Activated CD8-positive, alpha-beta T cell treated with anti-CD3 and anti-CD28 coated beads, Interleukin-2, amount 10 ng/mL, durations not matched to agents 7 days and 5 days (primary cell): ENCODE measurements at regions not wholly inside any gene's neighbourhood (a gene's known extent, or its start where the extent isn't known, plus 50 kb on each side); places are given as distances from the start of the nearest gene placed in this dataset.

Source experiments
- ATAC-seq: fragments of 150-1000 bp; cut with Tn5 transposase; one replicate; pipeline ENCODE4 v1.10.0; 2021; ENCODE audit warnings: moderate library complexity
- CTCF ChIA-PET: fragments of 350-600 bp; sonication (Branson Sonifier 250); formaldehyde crosslinking; loops from one replicate; lab custom pipeline; 2021; ENCODE audit warnings: antibody characterized with exemption; lab: Charles Lee
- POLR2A ChIA-PET: fragments of 350-600 bp; sonication (Branson Sonifier 250); formaldehyde crosslinking; loops from one replicate; lab custom pipeline; 2021; ENCODE audit warnings: antibody characterized with exemption; lab: Charles Lee
- DNase-seq: peaks from one replicate; pipeline ENCODE4 v3.0.0-alpha.2; 2020
- H3K27ac Mint-ChIP-seq: one replicate; pipeline ENCODE4 v1.8.0; 2021; ENCODE audit warnings: mild to moderate bottlenecking, mixed read lengths
- H3K27me3 Mint-ChIP-seq: one replicate; pipeline ENCODE4 v1.8.0; 2021; ENCODE audit warnings: low read depth, mixed read lengths
- H3K36me3 Mint-ChIP-seq: one replicate; pipeline ENCODE4 v1.8.0; 2021; ENCODE audit warnings: low read depth, mixed read lengths
- H3K4me1 Mint-ChIP-seq: one replicate; pipeline ENCODE4 v1.8.0; 2021; ENCODE audit warnings: low read depth, mixed read lengths
- H3K4me3 Mint-ChIP-seq: one replicate; pipeline ENCODE4 v1.8.0; 2021; ENCODE audit warnings: mild to moderate bottlenecking, mixed read lengths
- H3K9me3 Mint-ChIP-seq: one replicate; pipeline ENCODE4 v1.8.0; 2022; ENCODE audit warnings: mixed read lengths; ENCODE audit not compliant: insufficient read depth

- CTCF ChIA-PET: no interaction called here
- DNase-seq (no peak), ATAC-seq (no peak)
- no peaks in the 10 kb centered on the region for H3K36me3 Mint-ChIP-seq
- H3K4me1 Mint-ChIP-seq: no peaks in the 10 kb centered on the region
- no peak overlapping the region for H3K4me3 Mint-ChIP-seq
- H3K27ac Mint-ChIP-seq: no peak overlapping the region
- H3K27me3 Mint-ChIP-seq: no peaks in the 10 kb centered on the region
- POLR2A ChIA-PET: no interaction called here
- no peaks in the 10 kb centered on the region for H3K9me3 Mint-ChIP-seq
Measured at GRCh38 chr6:19331089-19331488, 506.1 kb upstream of the ID4 start.

GRCh38 chr6:19332806-19333460, 504.2 kb upstream of the ID4 start:
- Mint-ChIP-seq H3K27me3 (no peaks in the 10 kb centered on the region), H3K36me3 (no peaks in the 10 kb centered on the region), H3K27ac (no peak overlapping the region), H3K9me3 (no peaks in the 10 kb centered on the region), H3K4me3 (no peak overlapping the region), H3K4me1 (no peaks in the 10 kb centered on the region)
- POLR2A ChIA-PET: no interaction called here
- CTCF ChIA-PET: no interaction called here
- ATAC-seq (no peak), DNase-seq (no peak)

GRCh38 chr6:19333936-19334335, 503.2 kb upstream of the ID4 start:
- no peaks in the 10 kb centered on the region for H3K27me3 Mint-ChIP-seq
- no peak overlapping the region for H3K4me3 Mint-ChIP-seq
- POLR2A ChIA-PET: no interaction called here
- no peaks in the 10 kb centered on the region for H3K36me3 Mint-ChIP-seq
- H3K9me3 Mint-ChIP-seq: no peaks in the 10 kb centered on the region
- no peaks in the 10 kb centered on the region for H3K4me1 Mint-ChIP-seq
- DNase-seq (no peak), ATAC-seq (no peak)
- H3K27ac Mint-ChIP-seq: no peak overlapping the region
- CTCF ChIA-PET: no interaction called here

GRCh38 chr6:19336579-19336978, 500.6 kb upstream of the ID4 start:
- Mint-ChIP-seq H3K27ac (no peak overlapping the region), H3K4me1 (no peaks in the 10 kb centered on the region), H3K36me3 (no peaks in the 10 kb centered on the region), H3K9me3 (peaks cover 2% of the 10 kb centered on the region), H3K4me3 (no peak overlapping the region), H3K27me3 (no peaks in the 10 kb centered on the region)
- DNase-seq: no peak
- ChIA-PET POLR2A (no interaction called here), CTCF (no interaction called here)
- ATAC-seq: no peak

- H3K27ac Mint-ChIP-seq: no peak overlapping the region
- H3K9me3 Mint-ChIP-seq: peaks cover 3% of the 10 kb centered on the region
- DNase-seq: no peak
- H3K27me3 Mint-ChIP-seq: no peaks in the 10 kb centered on the region
- ChIA-PET CTCF (no interaction called here), POLR2A (no interaction called here)
- no peaks in the 10 kb centered on the region for H3K36me3 Mint-ChIP-seq
- no peak overlapping the region for H3K4me3 Mint-ChIP-seq
- H3K4me1 Mint-ChIP-seq: no peaks in the 10 kb centered on the region
- ATAC-seq: no peak
Measured at GRCh38 chr6:19337101-19337500, 500.1 kb upstream of the ID4 start.

GRCh38 chr6:19342616-19343015, 494.6 kb upstream of the ID4 start:
- POLR2A ChIA-PET: no interaction called here
- ATAC-seq: no peak

GRCh38 chr6:19349429-19349828, 487.7 kb upstream of the ID4 start:
- ChIA-PET CTCF (no interaction called here), POLR2A (no interaction called here)
- H3K9me3 Mint-ChIP-seq: peaks cover 9% of the 10 kb centered on the region
- ATAC-seq (no peak), DNase-seq (no peak)
- no peak overlapping the region for H3K27ac Mint-ChIP-seq
- no peaks in the 10 kb centered on the region for H3K36me3 Mint-ChIP-seq
- H3K4me3 Mint-ChIP-seq: no peak overlapping the region
- no peaks in the 10 kb centered on the region for H3K4me1 Mint-ChIP-seq
- H3K27me3 Mint-ChIP-seq: no peaks in the 10 kb centered on the region

More at GRCh38 chr6:19342616-19343015, 494.6 kb upstream of the ID4 start:
- no peaks in the 10 kb centered on the region for H3K27me3 Mint-ChIP-seq
- CTCF ChIA-PET: no interaction called here
- peaks cover 15% of the 10 kb centered on the region for H3K9me3 Mint-ChIP-seq
- H3K4me1 Mint-ChIP-seq: no peaks in the 10 kb centered on the region
- no peak overlapping the region for H3K27ac Mint-ChIP-seq
- H3K36me3 Mint-ChIP-seq: no peaks in the 10 kb centered on the region
- DNase-seq: no peak
- no peak overlapping the region for H3K4me3 Mint-ChIP-seq

- Mint-ChIP-seq H3K4me3 (no peak overlapping the region), H3K27me3 (no peaks in the 10 kb centered on the region), H3K4me1 (no peaks in the 10 kb centered on the region), H3K9me3 (peaks cover 3% of the 10 kb centered on the region), H3K27ac (no peak overlapping the region), H3K36me3 (no peaks in the 10 kb centered on the region)
- ATAC-seq: no peak
- ChIA-PET POLR2A (no interaction called here), CTCF (no interaction called here)
- no peak for DNase-seq
Measured at GRCh38 chr6:19354181-19354580, 483.0 kb upstream of the ID4 start.

GRCh38 chr6:19356692-19357091, 480.5 kb upstream of the ID4 start:
- Mint-ChIP-seq H3K4me3 (no peak overlapping the region), H3K36me3 (no peaks in the 10 kb centered on the region), H3K9me3 (no peaks in the 10 kb centered on the region), H3K27ac (no peak overlapping the region), H3K4me1 (no peaks in the 10 kb centered on the region), H3K27me3 (no peaks in the 10 kb centered on the region)
- ChIA-PET POLR2A (no interaction called here), CTCF (no interaction called here)
- no peak for DNase-seq
- no peak for ATAC-seq

- ChIA-PET CTCF (no interaction called here), POLR2A (no interaction called here)
- DNase-seq (no peak), ATAC-seq (no peak)
- Mint-ChIP-seq H3K4me3 (no peak overlapping the region), H3K27me3 (no peaks in the 10 kb centered on the region), H3K4me1 (no peaks in the 10 kb centered on the region), H3K9me3 (no peaks in the 10 kb centered on the region), H3K27ac (no peak overlapping the region), H3K36me3 (no peaks in the 10 kb centered on the region)
Measured at GRCh38 chr6:19362396-19362795, 474.8 kb upstream of the ID4 start.

GRCh38 chr6:19368511-19368910, 468.7 kb upstream of the ID4 start:
- Mint-ChIP-seq H3K36me3 (no peaks in the 10 kb centered on the region), H3K4me3 (no peak overlapping the region), H3K27me3 (no peaks in the 10 kb centered on the region), H3K4me1 (no peaks in the 10 kb centered on the region), H3K9me3 (no peaks in the 10 kb centered on the region), H3K27ac (no peak overlapping the region)
- ChIA-PET CTCF (no interaction called here), POLR2A (no interaction called here)
- DNase-seq (no peak), ATAC-seq (no peak)

- H3K36me3 Mint-ChIP-seq: no peaks in the 10 kb centered on the region
- no peaks in the 10 kb centered on the region for H3K27me3 Mint-ChIP-seq
- H3K9me3 Mint-ChIP-seq: no peaks in the 10 kb centered on the region
- CTCF ChIA-PET: no interaction called here
- no peaks in the 10 kb centered on the region for H3K4me1 Mint-ChIP-seq
- H3K27ac Mint-ChIP-seq: no peak overlapping the region
- H3K4me3 Mint-ChIP-seq: no peak overlapping the region
- POLR2A ChIA-PET: no interaction called here
- no peak for ATAC-seq
- DNase-seq: no peak
Measured at GRCh38 chr6:19369785-19370184, 467.4 kb upstream of the ID4 start.

GRCh38 chr6:19370831-19371230, 466.3 kb upstream of the ID4 start:
- no peak overlapping the region for H3K4me3 Mint-ChIP-seq
- CTCF ChIA-PET: no interaction called here
- POLR2A ChIA-PET: no interaction called here
- ATAC-seq (no peak), DNase-seq (no peak)
- H3K27ac Mint-ChIP-seq: no peak overlapping the region
- H3K27me3 Mint-ChIP-seq: no peaks in the 10 kb centered on the region
- H3K4me1 Mint-ChIP-seq: no peaks in the 10 kb centered on the region
- no peaks in the 10 kb centered on the region for H3K9me3 Mint-ChIP-seq
- no peaks in the 10 kb centered on the region for H3K36me3 Mint-ChIP-seq
